DOHH2 (cell line): ENCODE measurements at regions not wholly inside any gene's neighbourhood (a gene's known extent, or its start where the extent isn't known, plus 50 kb on each side); places are given as distances from the start of the nearest gene placed in this dataset.

Experiments used
- H3F3A ChIP-seq: fragments of 200-600 bp; sonication (generic), shearing (Covaris generic); 2 replicates; pipeline ENCODE4 v1.6.0; 2016; ENCODE audit warnings: antibody characterized with exemption, mild to moderate bottlenecking; ENCODE audit not compliant: control insufficient read depth, insufficient read depth
- H3K27ac ChIP-seq: fragments of 200-600 bp; sonication (generic); 2 replicates; pipeline ENCODE4 v1.5.1; 2014; ENCODE audit warnings: low read depth, mild to moderate bottlenecking, low read length, moderate library complexity
- H3K27me3 ChIP-seq: fragments of 200-600 bp; sonication (generic); 2 replicates; pipeline ENCODE4 v1.6.1; 2014; ENCODE audit warnings: mild to moderate bottlenecking, low read length, mixed read lengths; ENCODE audit not compliant: control insufficient read depth
- H3K36me3 ChIP-seq: fragments of 200-600 bp; sonication (generic); 2 replicates; pipeline ENCODE4 v1.6.1; 2014; ENCODE audit warnings: mild to moderate bottlenecking, low read length, moderate library complexity, mixed read lengths; ENCODE audit not compliant: control insufficient read depth
- H3K4me1 ChIP-seq: fragments of 200-600 bp; sonication (generic); 2 replicates; pipeline ENCODE4 v1.6.1; 2014; ENCODE audit warnings: mild to moderate bottlenecking, low read length, mixed read lengths; ENCODE audit not compliant: control insufficient read depth
- H3K4me2 ChIP-seq: fragments of 200-600 bp; sonication (generic); 2 replicates; pipeline ENCODE4 v1.6.0; 2014; ENCODE audit warnings: mild to moderate bottlenecking, low read length, moderate library complexity
- H3K4me3 ChIP-seq: fragments of 200-600 bp; sonication (generic); 2 replicates; pipeline ENCODE4 v1.5.1; 2014; ENCODE audit warnings: mild to moderate bottlenecking, low read length, mixed read lengths
- H3K79me2 ChIP-seq: fragments of 200-600 bp; sonication (generic); 2 replicates; pipeline ENCODE4 v1.6.1; 2014; ENCODE audit warnings: mild to moderate bottlenecking, low read length, mixed read lengths; ENCODE audit not compliant: control insufficient read depth
- H3K9me2 ChIP-seq: fragments of 200-600 bp; sonication (generic); replicated peaks from 2 replicates; pipeline ENCODE4 v1.6.1; 2014; ENCODE audit warnings: mild to moderate bottlenecking, low read length, mixed read lengths; ENCODE audit not compliant: control insufficient read depth
- H3K9me3 ChIP-seq: fragments of 200-600 bp; sonication (generic); 2 replicates; pipeline ENCODE4 v1.6.1; 2014; ENCODE audit warnings: antibody characterized with exemption, low read length, mixed read lengths; ENCODE audit not compliant: control insufficient read depth, insufficient read depth
- H4K20me1 ChIP-seq: fragments of 200-600 bp; sonication (generic); 2 replicates; pipeline ENCODE4 v1.6.0; 2014; ENCODE audit warnings: low read depth, mild to moderate bottlenecking, antibody characterized with exemption, low read length, moderate library complexity; ENCODE audit not compliant: control insufficient read depth, insufficient read depth
- CTCF ChIP-seq: fragments of 200-600 bp; sonication (generic); IDR thresholded peaks from one replicate; pipeline ENCODE4 v1.5.1; 2014; ENCODE audit warnings: antibody characterized with exemption, mild to moderate bottlenecking, low read depth, low read length; ENCODE audit not compliant: poor library complexity, severe bottlenecking
- EZH2phosphoT487 ChIP-seq: fragments of 200-600 bp; sonication (generic); IDR thresholded peaks from 2 replicates; pipeline ENCODE4 v1.6.1; 2017; ENCODE audit warnings: borderline replicate concordance, mild to moderate bottlenecking, antibody characterized with exemption, low read length, moderate library complexity, mixed read lengths

DNA sequence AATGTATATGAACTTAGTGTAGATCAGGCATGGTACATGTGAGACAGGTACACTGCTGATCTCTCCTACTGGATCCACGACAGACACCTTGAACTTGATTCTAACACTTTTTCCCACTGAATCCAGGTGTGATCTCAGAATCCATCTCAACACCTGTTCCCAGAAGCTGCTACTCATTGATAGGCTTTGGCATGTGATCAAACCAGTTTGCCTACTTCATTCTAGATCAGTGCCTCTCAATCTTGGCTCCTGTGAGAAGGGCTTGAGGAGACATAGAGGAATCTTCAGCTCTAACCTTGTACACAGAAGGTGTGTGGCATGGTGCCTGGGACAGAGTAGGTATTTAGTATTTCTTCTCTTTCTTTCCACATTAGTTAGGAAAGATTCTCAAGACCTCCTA is 212.3 kb upstream of the ATP5MC3 start:
- Histone ChIP-seq H3K27me3 (no peaks in the 10 kb centered on the region), H3F3A (no peaks in the 10 kb centered on the region), H3K27ac (no peak overlapping the region), H3K36me3 (no peaks in the 10 kb centered on the region), H3K79me2 (no peaks in the 10 kb centered on the region), H3K4me3 (no peak overlapping the region), H3K9me2 (no peaks in the 10 kb centered on the region), H3K9me3 (no peaks in the 10 kb centered on the region), H3K4me2 (no peak overlapping the region), H4K20me1 (no peaks in the 10 kb centered on the region), H3K4me1 (no peaks in the 10 kb centered on the region)
- TF ChIP-seq EZH2phosphoT487 (no peak), CTCF (no peak)

GRCh38 chr2:175383286-175383685 is 201.8 kb upstream of the ATP5MC3 start:
- Histone ChIP-seq H3K9me3 (peaks cover 10% of the 10 kb centered on the region), H3F3A (no peaks in the 10 kb centered on the region), H3K27ac (no peak overlapping the region), H3K4me1 (no peaks in the 10 kb centered on the region), H3K36me3 (no peaks in the 10 kb centered on the region), H3K4me3 (no peak overlapping the region), H3K9me2 (no peaks in the 10 kb centered on the region), H4K20me1 (no peaks in the 10 kb centered on the region), H3K79me2 (no peaks in the 10 kb centered on the region), H3K27me3 (no peaks in the 10 kb centered on the region), H3K4me2 (no peak overlapping the region)
- TF ChIP-seq EZH2phosphoT487: no peak
- TF ChIP-seq CTCF: no peak

DNA sequence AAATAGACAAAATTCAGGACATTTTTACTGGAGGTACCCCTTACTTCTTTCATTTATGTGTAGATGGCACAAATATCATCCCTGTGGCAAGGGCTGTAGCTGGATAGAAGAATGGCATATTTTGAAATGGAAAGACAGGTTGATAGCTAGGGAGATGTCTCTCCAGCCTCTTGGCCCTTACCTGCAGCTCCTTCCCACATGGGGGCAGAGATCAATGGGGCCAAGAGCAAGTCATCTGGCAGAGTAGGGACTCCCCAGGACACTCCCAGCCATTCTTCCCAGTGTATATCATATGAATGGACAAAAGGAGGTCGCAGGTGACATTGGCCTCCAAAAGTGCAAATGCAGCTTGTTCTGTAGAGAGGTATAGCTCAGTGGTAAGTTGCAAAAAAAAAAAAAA is 192.2 kb upstream of the ATP5MC3 start:
- Histone ChIP-seq H4K20me1 (no peaks in the 10 kb centered on the region), H3K27me3 (no peaks in the 10 kb centered on the region), H3K4me2 (no peak overlapping the region), H3K79me2 (no peaks in the 10 kb centered on the region), H3F3A (no peaks in the 10 kb centered on the region), H3K4me1 (no peaks in the 10 kb centered on the region), H3K9me2 (no peaks in the 10 kb centered on the region), H3K27ac (no peak overlapping the region), H3K36me3 (no peaks in the 10 kb centered on the region), H3K4me3 (no peak overlapping the region), H3K9me3 (no peaks in the 10 kb centered on the region)
- TF ChIP-seq EZH2phosphoT487: no peak
- TF ChIP-seq CTCF: no peak
